ENCODE measurements at regions not wholly inside any gene's neighbourhood (a gene's known extent, or its start where the extent isn't known, plus 50 kb on each side); places are given as distances from the start of the nearest gene placed in this dataset.

- H3K9me3 ChIP-seq = no peaks in the 10 kb centered on the region
- DNase-seq = no peak
- H3K36me3 ChIP-seq (ENCODE audit: insufficient read depth in 1 of 2, low read depth in 1 of 2) = no peaks in the 10 kb centered on the region
- H3K27ac ChIP-seq = no peak overlapping the region
- TF ChIP-seq, protein P1, sequence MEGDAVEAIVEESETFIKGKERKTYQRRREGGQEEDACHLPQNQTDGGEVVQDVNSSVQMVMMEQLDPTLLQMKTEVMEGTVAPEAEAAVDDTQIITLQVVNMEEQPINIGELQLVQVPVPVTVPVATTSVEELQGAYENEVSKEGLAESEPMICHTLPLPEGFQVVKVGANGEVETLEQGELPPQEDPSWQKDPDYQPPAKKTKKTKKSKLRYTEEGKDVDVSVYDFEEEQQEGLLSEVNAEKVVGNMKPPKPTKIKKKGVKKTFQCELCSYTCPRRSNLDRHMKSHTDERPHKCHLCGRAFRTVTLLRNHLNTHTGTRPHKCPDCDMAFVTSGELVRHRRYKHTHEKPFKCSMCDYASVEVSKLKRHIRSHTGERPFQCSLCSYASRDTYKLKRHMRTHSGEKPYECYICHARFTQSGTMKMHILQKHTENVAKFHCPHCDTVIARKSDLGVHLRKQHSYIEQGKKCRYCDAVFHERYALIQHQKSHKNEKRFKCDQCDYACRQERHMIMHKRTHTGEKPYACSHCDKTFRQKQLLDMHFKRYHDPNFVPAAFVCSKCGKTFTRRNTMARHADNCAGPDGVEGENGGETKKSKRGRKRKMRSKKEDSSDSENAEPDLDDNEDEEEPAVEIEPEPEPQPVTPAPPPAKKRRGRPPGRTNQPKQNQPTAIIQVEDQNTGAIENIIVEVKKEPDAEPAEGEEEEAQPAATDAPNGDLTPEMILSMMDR (IDR thresholded peaks at IDR 0.05) = no peak
- no peak overlapping the region for H3K4me3 ChIP-seq
- H3K4me1 ChIP-seq = no peaks in the 10 kb centered on the region
- WGBS, 3 donors = 71 to 79% (median 74%) methylated on average over 6 of the region's 6 CpGs
- H3K27me3 ChIP-seq (ENCODE audit: insufficient read depth in 3 of 3, low read length in 2 of 3) = no peaks in the 10 kb centered on the region
- ATAC-seq = no peak
- intact Hi-C loops (cut with DNase I) = no loop called here
These were observed 302.2 kb upstream of the SMARCA2 start for GRCh38 chr9:1712861-1713450.

DNA sequence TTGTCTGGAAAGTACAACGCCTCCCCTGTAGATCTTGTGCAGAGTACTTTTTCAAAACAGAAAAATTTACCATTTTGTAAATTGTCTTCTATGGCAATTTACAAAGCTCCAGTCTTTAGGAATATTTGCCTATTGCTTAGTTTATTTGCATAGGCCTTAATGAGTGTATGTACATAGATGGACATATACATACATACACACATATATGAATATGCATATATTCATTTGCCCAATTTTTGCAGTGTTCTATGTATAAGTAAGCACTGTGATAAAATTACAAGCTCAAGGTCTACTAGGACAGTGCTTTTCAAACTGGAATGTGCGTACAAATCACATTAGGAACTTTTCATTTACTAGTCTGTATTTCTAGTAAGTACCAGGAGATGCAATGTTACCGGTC lies 301.3 kb upstream of the SMARCA2 start:
- H3K4me3 ChIP-seq = no peak overlapping the region
- WGBS, 3 donors = 62 to 96% (median 95%) methylated on average over 3 of the region's 3 CpGs
- H3K27ac ChIP-seq = no peak overlapping the region
- intact Hi-C loops (cut with DNase I) = no loop called here
- no peaks in the 10 kb centered on the region for H3K9me3 ChIP-seq
- TF ChIP-seq, protein P1 (IDR thresholded peaks at IDR 0.05) = no peak
- no peaks in the 10 kb centered on the region for H3K27me3 ChIP-seq (ENCODE audit: insufficient read depth in 3 of 3, low read length in 2 of 3)
- no peaks in the 10 kb centered on the region for H3K36me3 ChIP-seq (ENCODE audit: insufficient read depth in 1 of 2, low read depth in 1 of 2)
- no peaks in the 10 kb centered on the region for H3K4me1 ChIP-seq
- ATAC-seq = no peak
- DNase-seq = no peak

GRCh38 chr9:1717882-1718281 lies 297.3 kb upstream of the SMARCA2 start:
- intact Hi-C loops (cut with DNase I) = no loop called here
- H3K36me3 ChIP-seq (ENCODE audit: insufficient read depth in 1 of 2, low read depth in 1 of 2) = no peaks in the 10 kb centered on the region
- no peak for ATAC-seq
- no peaks in the 10 kb centered on the region for H3K9me3 ChIP-seq
- H3K4me3 ChIP-seq = no peak overlapping the region
- H3K27ac ChIP-seq = no peak overlapping the region
- H3K4me1 ChIP-seq = no peaks in the 10 kb centered on the region
- no peak for DNase-seq
- WGBS, 3 donors = 35 to 80% (median 46%) methylated on average over 2 of the region's 2 CpGs
- H3K27me3 ChIP-seq (ENCODE audit: insufficient read depth in 3 of 3, low read length in 2 of 3) = no peaks in the 10 kb centered on the region
- TF ChIP-seq, protein P1 (IDR thresholded peaks at IDR 0.05) = no peak

GRCh38 chr9:1718836-1719235 lies 296.3 kb upstream of the SMARCA2 start:
- no peak for DNase-seq
- Histone ChIP-seq H3K36me3 (ENCODE audit: insufficient read depth in 1 of 2, low read depth in 1 of 2) (no peaks in the 10 kb centered on the region), H3K27me3 (ENCODE audit: insufficient read depth in 3 of 3, low read length in 2 of 3) (no peaks in the 10 kb centered on the region), H3K27ac (no peak overlapping the region), H3K4me3 (no peak overlapping the region), H3K9me3 (no peaks in the 10 kb centered on the region), H3K4me1 (no peaks in the 10 kb centered on the region)
- WGBS, 3 donors = 52 to 73% (median 69%) methylated on average over 3 of the region's 3 CpGs
- no peak for ATAC-seq
- TF ChIP-seq, protein P1 (IDR thresholded peaks at IDR 0.05) = no peak
- intact Hi-C loops (cut with DNase I) = no loop called here

GRCh38 chr9:1721196-1721595 lies 294.0 kb upstream of the SMARCA2 start:
- intact Hi-C loops (cut with DNase I) = no loop called here
- TF ChIP-seq, protein P1 (IDR thresholded peaks at IDR 0.05) = no peak
- Histone ChIP-seq H3K9me3 (no peaks in the 10 kb centered on the region), H3K27me3 (ENCODE audit: insufficient read depth in 3 of 3, low read length in 2 of 3) (no peaks in the 10 kb centered on the region), H3K4me1 (no peaks in the 10 kb centered on the region), H3K27ac (no peak overlapping the region), H3K4me3 (no peak overlapping the region), H3K36me3 (ENCODE audit: insufficient read depth in 1 of 2, low read depth in 1 of 2) (no peaks in the 10 kb centered on the region)
- DNase-seq (no peak), ATAC-seq (no peak)
- WGBS, 3 donors = 77 to 85% (median 82%) methylated on average over 4 of the region's 4 CpGs
